CMK (cell line): ENCODE measurements at regions not wholly inside any gene's neighbourhood (a gene's known extent, or its start where the extent isn't known, plus 50 kb on each side); places are given as distances from the start of the nearest gene placed in this dataset.

Experiments used
- DNase-seq: peaks from one replicate; pipeline ENCODE4 v3.0.0-alpha.2; 2010; ENCODE audit warnings: low read depth

- no peak for DNase-seq
Observed at GRCh38 chr12:93243689-93244513, 133.8 kb upstream of the NUDT4 start.

- no peak for DNase-seq
Observed at GRCh38 chr12:93244514-93245077, 133.1 kb upstream of the NUDT4 start.

DNA sequence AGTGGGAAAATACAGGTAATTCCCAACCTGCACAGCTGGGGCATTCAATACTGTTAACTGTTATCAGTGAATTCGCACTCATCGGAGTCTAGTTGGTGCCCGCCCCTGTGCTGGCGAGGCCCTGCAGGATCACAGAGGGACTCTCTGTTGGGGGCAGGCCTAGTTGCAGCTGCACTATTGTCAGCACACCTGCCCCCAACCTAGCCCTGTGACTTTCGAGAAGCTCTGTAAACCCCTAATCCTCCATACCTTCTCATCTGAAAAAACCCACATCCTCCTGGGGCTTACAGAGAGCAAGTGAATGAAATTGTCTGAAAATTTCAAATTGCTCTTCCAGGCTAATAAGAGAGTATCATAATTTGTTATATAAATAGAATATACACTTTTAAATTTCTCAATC lies 132.2 kb upstream of the NUDT4 start:
- no peak for DNase-seq

GRCh38 chr12:93247313-93247991 lies 130.3 kb upstream of the NUDT4 start:
- DNase-seq = no peak

DNA sequence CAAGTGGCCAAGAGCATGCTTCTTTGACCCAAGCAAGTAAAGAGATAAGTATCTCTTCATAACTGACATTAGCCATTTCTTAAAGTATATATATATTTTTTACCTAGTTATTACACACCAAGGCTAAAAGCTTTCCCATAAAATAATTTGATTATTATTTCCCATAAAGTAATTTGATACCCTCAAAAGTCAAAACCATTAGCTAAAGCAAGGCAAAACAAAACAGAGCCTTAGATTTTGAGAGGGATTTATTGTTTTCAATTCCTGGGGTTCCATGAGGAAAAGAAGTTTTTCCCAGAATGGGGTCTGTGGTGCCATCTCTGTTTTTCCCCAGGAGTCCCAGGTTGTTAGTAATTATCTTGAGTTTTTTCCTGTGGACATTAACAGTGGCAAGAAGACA lies 125.5 kb upstream of the NUDT4 start:
- DNase-seq = no peak

DNA sequence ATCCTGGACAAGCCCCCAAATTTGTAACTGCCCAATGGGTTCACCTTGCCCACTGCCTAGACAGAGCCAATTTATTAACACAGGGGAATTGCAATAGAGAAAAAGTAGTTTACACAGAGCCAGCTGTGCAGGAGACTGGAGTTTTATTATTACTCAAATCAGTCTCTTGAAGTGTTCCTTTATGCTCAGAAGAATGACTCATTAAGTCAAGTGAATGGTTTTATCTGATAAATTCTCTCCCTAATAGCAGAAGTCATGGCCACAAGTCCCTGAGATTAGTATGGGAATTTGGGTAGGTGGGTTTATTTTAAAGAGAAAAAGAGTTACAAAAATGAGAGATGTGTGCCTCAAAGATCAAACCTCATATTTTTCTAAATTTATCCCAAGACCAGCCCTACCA lies 122.8 kb upstream of the NUDT4 start:
- no peak for DNase-seq

GRCh38 chr12:93256256-93256969 lies 121.3 kb upstream of the NUDT4 start:
- no peak for DNase-seq

- no peak for DNase-seq
Observed at GRCh38 chr12:93261505-93262094, 116.1 kb upstream of the NUDT4 start.

GRCh38 chr12:93272997-93273396 lies 104.7 kb upstream of the NUDT4 start:
- no peak for DNase-seq

GRCh38 chr12:93273834-93274564 lies 103.7 kb upstream of the NUDT4 start:
- no peak for DNase-seq

DNA sequence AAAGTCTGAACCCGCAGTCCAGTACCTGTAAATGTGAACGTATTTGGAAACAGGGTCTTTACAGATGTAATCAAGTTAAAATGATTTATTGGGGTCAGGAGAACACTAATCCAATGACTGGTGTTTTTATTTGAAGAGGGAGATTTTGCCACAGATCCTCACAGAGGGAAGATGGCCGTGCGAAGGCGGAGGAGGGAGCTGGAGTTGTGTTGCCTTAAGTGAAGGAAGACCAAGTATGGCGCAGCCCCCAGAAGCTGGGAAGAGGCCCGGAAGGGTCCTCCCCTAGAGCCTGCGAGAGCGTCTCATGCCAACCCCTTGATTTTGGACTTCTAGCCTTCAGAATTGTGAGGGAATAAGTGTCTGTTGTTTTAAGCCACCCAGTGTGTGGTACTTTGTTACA lies 102.8 kb upstream of the NUDT4 start:
- no peak for DNase-seq

DNA sequence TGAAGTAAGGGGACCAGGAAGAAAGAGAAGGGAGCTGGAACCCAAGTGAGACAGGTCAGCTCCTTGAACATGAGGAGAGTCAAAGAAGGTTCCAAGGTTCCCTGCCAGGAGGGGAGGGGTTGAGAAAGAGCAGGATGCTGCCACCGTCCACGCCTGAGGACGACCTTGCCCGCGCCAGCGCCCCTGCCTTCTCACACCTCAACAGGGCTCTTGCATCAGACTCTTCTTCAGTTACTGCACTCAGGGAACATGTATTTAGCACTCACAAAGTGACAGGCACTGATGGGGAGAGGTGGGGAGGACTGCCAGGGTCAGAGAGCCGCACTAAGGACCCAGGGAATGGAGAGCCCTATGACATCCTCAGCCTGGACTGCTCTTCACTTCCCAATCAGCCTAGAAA lies 102.1 kb upstream of the NUDT4 start:
- no peak for DNase-seq

- no peak for DNase-seq
Observed at GRCh38 chr12:93279565-93280412, 97.9 kb upstream of the NUDT4 start.

- no peak for DNase-seq
Observed at GRCh38 chr12:93287149-93287548, 90.6 kb upstream of the NUDT4 start.

DNA sequence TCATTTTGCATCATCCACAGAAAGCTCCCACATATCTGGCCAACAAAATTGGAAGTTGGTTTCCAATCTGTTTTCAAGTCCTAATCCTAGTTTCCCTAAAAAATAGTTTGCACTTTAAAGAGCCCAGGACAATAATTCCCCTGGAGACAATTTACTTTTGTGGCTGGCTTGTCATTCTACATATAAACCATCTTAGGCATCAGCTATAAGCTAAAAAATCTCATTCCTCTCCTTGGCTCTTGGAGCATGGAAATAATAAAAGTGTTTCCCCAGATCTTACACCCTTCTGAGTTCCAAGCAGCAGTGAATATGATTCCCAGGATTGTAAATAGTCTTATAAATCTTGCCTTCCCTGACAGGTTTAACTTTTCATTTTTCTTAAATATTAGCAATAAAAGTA lies 89.1 kb upstream of the NUDT4 start:
- DNase-seq = no peak

- no peak for DNase-seq
Observed at GRCh38 chr12:93290391-93290790, 87.3 kb upstream of the NUDT4 start.

DNA sequence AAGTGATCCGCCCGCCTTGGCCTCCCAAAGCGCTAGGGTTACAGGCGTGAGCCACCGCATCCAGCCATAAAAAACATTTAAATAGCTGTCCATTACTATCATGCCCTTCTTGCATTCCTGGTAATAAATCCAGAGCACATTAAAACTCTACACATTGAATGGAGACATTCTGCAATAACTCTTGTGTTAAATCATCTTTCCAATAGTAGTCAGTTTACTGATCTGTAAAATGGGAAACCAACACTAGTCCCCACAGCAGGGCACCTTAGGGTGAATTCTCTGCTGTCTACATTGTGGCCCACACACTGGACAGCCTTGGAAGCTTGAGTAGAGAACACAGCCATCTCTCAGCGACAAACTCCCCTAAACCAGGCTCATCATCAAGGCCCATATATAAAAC lies 85.5 kb upstream of the NUDT4 start:
- no peak for DNase-seq

GRCh38 chr12:93292731-93293566 lies 84.8 kb upstream of the NUDT4 start:
- DNase-seq = no peak

DNA sequence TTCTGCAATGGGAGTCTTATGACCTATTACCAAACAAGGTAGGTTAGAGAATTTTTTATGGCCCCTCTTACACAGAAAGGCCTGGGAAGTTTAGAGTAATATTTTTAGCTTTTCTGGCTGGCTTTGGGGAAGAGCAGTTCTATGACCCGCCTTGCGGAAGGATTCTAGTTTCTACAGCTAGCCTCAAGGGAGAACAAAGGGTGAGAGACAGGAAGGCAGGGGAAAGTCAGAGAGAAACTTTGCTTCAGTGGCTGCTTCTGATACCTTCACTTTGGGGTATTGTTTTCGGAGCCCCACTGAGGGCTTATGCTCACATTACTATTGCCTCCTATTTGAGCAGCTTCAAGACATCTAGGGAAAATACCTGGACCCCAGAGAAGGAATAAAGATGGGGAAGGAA lies 80.7 kb upstream of the NUDT4 start:
- DNase-seq = no peak

DNA sequence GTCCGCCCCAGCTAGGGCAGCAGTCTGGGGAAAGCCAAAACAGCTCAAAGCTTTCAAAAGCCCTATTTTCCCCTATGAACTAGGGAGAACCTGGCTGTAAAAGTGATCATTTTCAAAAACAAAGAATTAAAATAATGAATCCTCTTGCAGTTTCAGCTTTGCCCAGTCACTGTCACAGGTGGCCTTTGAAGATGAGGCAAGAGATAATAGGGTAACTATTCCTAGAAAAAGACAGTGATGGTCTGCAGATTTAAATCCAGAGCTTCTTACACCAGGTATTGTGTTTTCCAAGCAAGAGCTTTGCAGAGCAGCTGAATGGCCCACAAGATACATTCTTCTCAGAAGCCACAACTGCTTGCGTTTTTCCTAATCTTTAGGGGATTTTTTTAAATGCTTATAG lies 80.2 kb upstream of the NUDT4 start:
- DNase-seq = no peak
